ENCODE measurements at regions not wholly inside any gene's neighbourhood (a gene's known extent, or its start where the extent isn't known, plus 50 kb on each side); places are given as distances from the start of the nearest gene placed in this dataset.

GRCh38 chr2:6656633-6657032 is 209.1 kb downstream of the CMPK2 start:
- Histone ChIP-seq H4K91ac (replicated peaks; ENCODE audit: insufficient read length, low read length) (no peak overlapping the region), H2BK5ac (ENCODE audit: low read depth, low read length) (no peak overlapping the region), H3K23ac (ENCODE audit: insufficient read length) (no peak overlapping the region), H2AK5ac (ENCODE audit: low read depth, low read length) (no peak overlapping the region), H2BK15ac (ENCODE audit: low read length) (no peak overlapping the region), H3K27ac (ENCODE audit: low read depth, low read length) (no peak overlapping the region), H2BK12ac (ENCODE audit: low read depth, low read length) (no peak overlapping the region), H4K8ac (ENCODE audit: extremely low read depth, insufficient read depth, low read length) (no peak overlapping the region), H3K23me2 (ENCODE audit: low read depth, low read length) (no peaks in the 10 kb centered on the region), H3K18ac (ENCODE audit: extremely low read depth, low read length) (no peak overlapping the region), H2AFZ (ENCODE audit: low read length) (no peak overlapping the region), H3K14ac (ENCODE audit: insufficient read length) (no peak overlapping the region), H4K20me1 (replicated peaks in 1 of 2; ENCODE audit: control insufficient read depth in 1 of 2, insufficient read depth in 2 of 2, low read length in 2 of 2) (no peaks in the 10 kb centered on the region), H3K4me1 (replicated peaks in 1 of 4; ENCODE audit: control insufficient read depth in 3 of 4, insufficient read depth in 4 of 4, low read length in 3 of 4) (no peaks in the 10 kb centered on the region), H3K79me2 (ENCODE audit: control insufficient read depth in 1 of 2, insufficient read depth in 2 of 2, low read length in 2 of 2) (no peaks in the 10 kb centered on the region), H3K9me3 (ENCODE audit: insufficient read depth in 2 of 2, low read depth in 1 of 2, low read length in 1 of 2) (no peaks in the 10 kb centered on the region), H3K9ac (replicated peaks in 1 of 4; ENCODE audit: extremely low read depth in 1 of 4, low read depth in 3 of 4, low read length in 3 of 4) (no peak overlapping the region), H3K4me2 (ENCODE audit: insufficient read depth in 1 of 2, low read depth in 2 of 2, low read length in 2 of 2) (no peak overlapping the region), H4K5ac (ENCODE audit: insufficient read length, low read depth, low read length) (no peak overlapping the region), H3K4ac (replicated peaks; ENCODE audit: insufficient read length, low read depth, low read length) (no peak overlapping the region), H2BK120ac (replicated peaks; ENCODE audit: low read depth, low read length) (no peak overlapping the region), H3K56ac (replicated peaks; ENCODE audit: insufficient read length, low read depth, low read length) (no peak overlapping the region), H3K36me3 (ENCODE audit: control insufficient read depth in 2 of 4, insufficient read depth in 4 of 4, low read length in 3 of 4) (no peaks in the 10 kb centered on the region), H3K27me3 (replicated peaks in 1 of 4; ENCODE audit: control insufficient read depth in 3 of 4, extremely low read depth in 1 of 4, insufficient read depth in 3 of 4, low read length in 3 of 4) (no peaks in the 10 kb centered on the region), H2BK20ac (ENCODE audit: low read length) (no peak overlapping the region), H3K79me1 (ENCODE audit: low read depth, low read length) (no peaks in the 10 kb centered on the region), H3K4me3 (ENCODE audit: extremely low read depth in 1 of 4, insufficient read depth in 2 of 4, low read depth in 3 of 4, low read length in 4 of 4) (no peak overlapping the region)
- ChIA-PET CTCF (ENCODE audit: partially characterized antibody) (interaction anchor here (0.7 to 1.4 kb wide), 6 partner anchors 9 to 358 kb away, joined by 3 to 5 read pairs (median 3); no protein-coding TSS in a partner anchor), POLR2A (ENCODE audit: partially characterized antibody) (no interaction called here)
- WGBS, 2 experiments (ENCODE audit: extremely low coverage in 1 of 2, insufficient coverage in 1 of 2, insufficient read length in 1 of 2, insufficient replicate concordance in 2 of 2, low coverage in 1 of 2, low lambda C conversion rate in 2 of 2, missing lambda C conversion rate in 1 of 2): 94% methylated on average over 4 of the region's 4 CpGs; no CpG with 5 or more reads in 1 of the 2 experiments
- FAIRE-seq (no peak), DNase-seq (ENCODE audit: low read depth in 1 of 2, low spot score in 2 of 2) (no peak)
- TF ChIP-seq BACH1 (IDR thresholded peaks at IDR 0.05; ENCODE audit: low read length): no peak
- no peak for TF ChIP-seq SIRT6 (IDR thresholded peaks at IDR 0.05; ENCODE audit: low read length)

Measured in H1 (cell line).